MM.1S (cell line): ENCODE measurements at regions not wholly inside any gene's neighbourhood (a gene's known extent, or its start where the extent isn't known, plus 50 kb on each side); places are given as distances from the start of the nearest gene placed in this dataset.
"Not testable (repeated sequence)": the region's sequence is repeated elsewhere in the genome, so short reads cannot be mapped to it uniquely, and the experiment has no call there.

ENCODE experiments used
- CTCF ChIP-seq: fragments of 300-600 bp; sonication (generic); IDR thresholded peaks from 2 replicates; pipeline ENCODE4 v1.5.1; 2016; ENCODE audit warnings: antibody characterized with exemption, low read length, mixed read lengths
- EZH2 ChIP-seq: fragments of 300-600 bp; sonication (generic); optimal IDR thresholded peaks from 2 replicates; pipeline ENCODE3; 2017; ENCODE audit warnings: low read depth, mild to moderate bottlenecking, antibody characterized with exemption, low read length, mixed read lengths

- not testable (repeated sequence) for TF ChIP-seq CTCF, EZH2
These were observed 452.9 kb upstream of the SPTLC3 start for GRCh38 chr20:12555849-12556248.
